ENCODE measurements at regions not wholly inside any gene's neighbourhood (a gene's known extent, or its start where the extent isn't known, plus 50 kb on each side); places are given as distances from the start of the nearest gene placed in this dataset.
"Not testable (repeated sequence)": the region's sequence is repeated elsewhere in the genome, so short reads cannot be mapped to it uniquely, and the experiment has no call there.

GRCh38 chr1:168402466-168402865, 121.8 kb downstream of the TBX19 start:
- H2BK120ac ChIP-seq (ENCODE audit: low read depth, low read length); intact Hi-C loops (cut with micrococcal nuclease); H3K18ac ChIP-seq (ENCODE audit: low read depth, low read length); POLR2A ChIA-PET (ENCODE audit: unreplicated experiment); H3K36me3 ChIP-seq (ENCODE audit: control insufficient read depth, insufficient read depth, low read length); ATAC-seq (ENCODE audit: low read depth); dilution Hi-C loops (cut with HindIII; ENCODE audit: low sequenced_read_pairs, unreplicated experiment); DNase-seq; H3K4me3 ChIP-seq (ENCODE audit: insufficient read depth, low read depth, low read length); H2BK5ac ChIP-seq (ENCODE audit: low read depth, low read length, poor library complexity, severe bottlenecking); H3K4me2 ChIP-seq (ENCODE audit: low read depth, low read length); H3K9ac ChIP-seq (ENCODE audit: low read depth, low read length); H2BK15ac ChIP-seq (ENCODE audit: low read depth, low read length); H2AK9ac ChIP-seq (replicated peaks; ENCODE audit: low read depth, low read length, poor library complexity); H3K56ac ChIP-seq (ENCODE audit: extremely low read depth, insufficient read depth, low read length); H3K27me3 ChIP-seq (ENCODE audit: control insufficient read depth, insufficient read depth, low read length); H3K4ac ChIP-seq (ENCODE audit: low read depth, low read length); H3K9me3 ChIP-seq (ENCODE audit: control insufficient read depth, insufficient read depth, low read length); in situ Hi-C loops (cut with MboI; ENCODE audit: low sequenced_read_pairs); H4K91ac ChIP-seq (ENCODE audit: insufficient read depth, low read depth, low read length); H3K23ac ChIP-seq (ENCODE audit: low read depth, low read length); H3K79me1 ChIP-seq (ENCODE audit: low read depth in 1 of 2, low read length in 2 of 2); BruUV-seq (replicated peaks); H3K4me1 ChIP-seq (ENCODE audit: control insufficient read depth, insufficient read depth, low read length); H2AFZ ChIP-seq (replicated peaks; ENCODE audit: low read length, poor library complexity); H3K27ac ChIP-seq (ENCODE audit: insufficient read depth, low read length); H2AK5ac ChIP-seq (ENCODE audit: low read depth, low read length); H4K20me1 ChIP-seq (ENCODE audit: insufficient read depth, low read length); H3K9me1 ChIP-seq (ENCODE audit: insufficient read depth, low read length); H3K14ac ChIP-seq (replicated peaks; ENCODE audit: low read depth, low read length); H4K8ac ChIP-seq (ENCODE audit: low read depth in 2 of 2, low read length in 2 of 2); H4K5ac ChIP-seq (ENCODE audit: low read depth, low read length); H2BK20ac ChIP-seq (ENCODE audit: low read depth, low read length): not testable (repeated sequence)
- CTCF ChIA-PET = interaction anchor here (1.1 kb wide), 1 partner anchor 60 kb away, joined by 4 read pairs; no protein-coding TSS in a partner anchor
- no CpG with 5 or more reads among the region's 3 CpGs for WGBS, 2 experiments (ENCODE audit: extremely low coverage in 2 of 2, insufficient read length in 1 of 2)
